Caco-2 (cell line): ENCODE measurements at regions not wholly inside any gene's neighbourhood (a gene's known extent, or its start where the extent isn't known, plus 50 kb on each side); places are given as distances from the start of the nearest gene placed in this dataset.
"Not testable (repeated sequence)": the region's sequence is repeated elsewhere in the genome, so short reads cannot be mapped to it uniquely, and the experiment has no call there.

ENCODE experiments used
- BruUV-seq: library from RNA; stranded (reverse); fragments of 400-500 nt; replicated peaks from 2 replicates; lab custom pipeline; 2021; lab: Mats Ljungman, UMichigan
- CTCF ChIA-PET: fragments of 300-600 bp; sonication (Branson Sonifier 250); formaldehyde crosslinking; loops from one replicate; lab custom pipeline; 2022; ENCODE audit warnings: antibody characterized with exemption; lab: Charles Lee
- POLR2A ChIA-PET: fragments of 300-600 bp; sonication (Branson Sonifier 250); formaldehyde crosslinking; loops from one replicate; lab custom pipeline; 2022; ENCODE audit warnings: antibody characterized with exemption; lab: Charles Lee
- DNase-seq, 2 experiments: peaks; one replicate each; pipeline versions ENCODE4 v3.0.0 to v3.0.0-alpha.2; 2020 to 2022
- H3K27me3 ChIP-seq: replicated peaks from 2 replicates; pipeline ENCODE4 v1.6.0; 2011; ENCODE audit warnings: low read length; ENCODE audit not compliant: control insufficient read depth, insufficient read depth
- H3K36me3 ChIP-seq: 2 replicates; pipeline ENCODE4 v1.5.1; 2011; ENCODE audit warnings: low read length; ENCODE audit not compliant: control insufficient read depth, insufficient read depth
- H3K4me1 ChIP-seq: fragments of 250-450 bp; sonication (Bioruptor Pico); 2 replicates; pipeline ENCODE4 v1.5.1; 2020; ENCODE audit warnings: mild to moderate bottlenecking
- H3K4me3 ChIP-seq: 2 replicates; pipeline ENCODE4 v1.5.1; 2011; ENCODE audit warnings: low read depth, mild to moderate bottlenecking, control low read depth, low read length
- H3K9me3 ChIP-seq: fragments of 250-450 bp; sonication (Bioruptor Pico); 2 replicates; pipeline ENCODE4 v1.5.1; 2020; ENCODE audit warnings: mild to moderate bottlenecking, moderate library complexity
- H3K27ac Mint-ChIP-seq: one replicate; pipeline ENCODE4 v1.8.0; 2022; ENCODE audit warnings: mixed read lengths; ENCODE audit not compliant: unreplicated experiment
- H3K27me3 Mint-ChIP-seq: one replicate; pipeline ENCODE4 v1.8.0; 2022; ENCODE audit warnings: mixed read lengths; ENCODE audit not compliant: insufficient read depth, unreplicated experiment
- H3K36me3 Mint-ChIP-seq: one replicate; pipeline ENCODE4 v1.8.0; 2022; ENCODE audit warnings: mild to moderate bottlenecking, mixed read lengths; ENCODE audit not compliant: insufficient read depth, unreplicated experiment
- H3K4me1 Mint-ChIP-seq: one replicate; pipeline ENCODE4 v1.8.0; 2022; ENCODE audit warnings: low read depth, mixed read lengths; ENCODE audit not compliant: unreplicated experiment
- H3K4me3 Mint-ChIP-seq: one replicate; pipeline ENCODE4 v1.8.0; 2022; ENCODE audit warnings: mild to moderate bottlenecking, moderate library complexity, mixed read lengths; ENCODE audit not compliant: unreplicated experiment
- H3K9me3 Mint-ChIP-seq: one replicate; pipeline ENCODE4 v1.8.0; 2022; ENCODE audit warnings: mixed read lengths; ENCODE audit not compliant: unreplicated experiment
- intact Hi-C: fragments of 100-400 bp; cut with micrococcal nuclease; formaldehyde crosslinking; loops from one replicate; pipeline ENCODE4 v1.10.0; 2022; ENCODE audit not compliant: unreplicated experiment

DNA sequence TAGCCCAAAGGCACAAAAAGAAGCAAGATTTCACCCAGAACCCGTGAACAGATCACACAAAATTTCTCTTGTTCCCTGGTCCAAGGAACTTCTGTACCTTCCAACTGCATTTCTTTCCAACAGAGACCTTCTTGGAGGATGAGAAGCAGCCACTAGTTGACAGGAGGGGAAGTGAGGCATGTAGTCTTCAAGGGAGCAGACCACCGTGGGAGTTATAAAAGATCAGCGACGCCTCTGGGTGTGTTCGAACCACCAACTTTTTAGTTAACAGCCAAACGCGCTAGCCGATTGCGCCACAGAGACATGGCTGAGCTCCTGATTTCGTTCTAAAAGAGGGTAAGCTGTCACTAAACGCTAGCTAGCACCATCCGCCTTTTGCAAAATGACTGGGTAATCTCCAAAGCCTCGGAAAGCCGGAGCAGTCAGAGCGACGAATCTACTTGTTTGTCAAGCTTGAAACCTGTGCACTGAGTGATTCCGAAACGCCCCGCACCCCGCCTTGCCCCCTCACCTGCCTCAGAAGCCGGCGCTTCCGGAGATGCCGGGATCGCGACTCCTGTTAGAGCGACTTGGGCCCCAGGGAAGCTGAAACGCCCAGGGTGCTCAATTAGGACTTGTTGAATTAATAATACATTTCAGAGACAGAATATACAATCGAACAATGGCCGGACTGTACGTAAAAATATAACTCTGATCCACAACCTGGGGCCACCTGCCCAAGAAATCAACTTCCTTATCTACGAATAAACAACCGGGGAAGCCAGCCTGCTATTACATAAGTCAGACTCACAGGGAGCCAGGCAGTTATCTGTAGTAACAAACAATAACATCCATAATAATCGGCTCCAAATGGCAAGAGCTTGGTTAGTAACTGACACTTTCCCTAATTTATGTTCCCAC is 140.1 kb downstream of the FAM72C start:
- H3K9me3 Mint-ChIP-seq, CTCF ChIA-PET, H3K27ac Mint-ChIP-seq, intact Hi-C loops, H3K4me3 ChIP-seq, H3K27me3 Mint-ChIP-seq, H3K9me3 ChIP-seq, POLR2A ChIA-PET, H3K4me3 Mint-ChIP-seq, H3K36me3 Mint-ChIP-seq, H3K4me1 Mint-ChIP-seq, BruUV-seq, H3K4me1 ChIP-seq, H3K27me3 ChIP-seq, DNase-seq, H3K36me3 ChIP-seq: not testable (repeated sequence)

- H3K4me3 Mint-ChIP-seq, H3K9me3 Mint-ChIP-seq, H3K4me1 ChIP-seq, H3K27ac Mint-ChIP-seq, H3K27me3 Mint-ChIP-seq, intact Hi-C loops, H3K27me3 ChIP-seq, DNase-seq, H3K36me3 Mint-ChIP-seq, H3K36me3 ChIP-seq, H3K9me3 ChIP-seq, POLR2A ChIA-PET, CTCF ChIA-PET, H3K4me3 ChIP-seq, BruUV-seq, H3K4me1 Mint-ChIP-seq: not testable (repeated sequence)
Observed at GRCh38 chr1:143826162-143826561, 145.6 kb downstream of the FAM72C start.

- H3K4me3 Mint-ChIP-seq, BruUV-seq, H3K4me3 ChIP-seq, H3K27me3 ChIP-seq, POLR2A ChIA-PET, H3K27ac Mint-ChIP-seq, CTCF ChIA-PET, H3K4me1 Mint-ChIP-seq, H3K9me3 ChIP-seq, H3K4me1 ChIP-seq, intact Hi-C loops, H3K9me3 Mint-ChIP-seq, DNase-seq, H3K27me3 Mint-ChIP-seq, H3K36me3 Mint-ChIP-seq, H3K36me3 ChIP-seq: not testable (repeated sequence)
Observed at GRCh38 chr1:143824266-143824665, 147.5 kb downstream of the FAM72C start.

- H3K4me3 Mint-ChIP-seq, H3K36me3 ChIP-seq, CTCF ChIA-PET, H3K27me3 ChIP-seq, H3K27me3 Mint-ChIP-seq, H3K27ac Mint-ChIP-seq, intact Hi-C loops, H3K4me3 ChIP-seq, H3K36me3 Mint-ChIP-seq, H3K9me3 ChIP-seq, H3K4me1 ChIP-seq, DNase-seq, H3K4me1 Mint-ChIP-seq, BruUV-seq, H3K9me3 Mint-ChIP-seq, POLR2A ChIA-PET: not testable (repeated sequence)
Observed at GRCh38 chr1:143820058-143820457, 151.7 kb downstream of the FAM72C start.

DNA sequence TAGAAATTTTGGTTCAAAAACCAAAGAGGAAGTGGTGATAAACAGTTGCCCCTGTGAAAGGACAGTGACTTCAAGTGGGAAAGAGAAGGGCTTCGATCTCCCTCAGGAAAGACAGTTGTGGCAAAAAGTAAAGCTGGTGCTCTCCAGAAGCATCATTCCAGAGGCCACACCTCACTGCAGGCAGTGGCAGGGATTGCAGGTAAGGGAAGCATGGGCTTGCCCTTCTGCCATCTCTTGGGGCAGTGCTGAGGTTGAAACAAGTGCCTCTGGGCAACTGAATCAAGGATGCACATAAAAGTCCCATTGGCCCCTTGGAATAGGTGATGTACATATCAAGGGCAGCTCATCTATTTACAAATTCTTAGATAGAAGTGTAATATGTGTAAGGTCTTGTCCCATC is 155.4 kb downstream of the FAM72C start:
- CTCF ChIA-PET, H3K4me1 Mint-ChIP-seq, H3K36me3 Mint-ChIP-seq, H3K36me3 ChIP-seq, intact Hi-C loops, H3K9me3 Mint-ChIP-seq, H3K4me3 ChIP-seq, POLR2A ChIA-PET, H3K27me3 Mint-ChIP-seq, H3K4me1 ChIP-seq, H3K9me3 ChIP-seq, H3K27ac Mint-ChIP-seq, DNase-seq, H3K27me3 ChIP-seq, BruUV-seq, H3K4me3 Mint-ChIP-seq: not testable (repeated sequence)

DNA sequence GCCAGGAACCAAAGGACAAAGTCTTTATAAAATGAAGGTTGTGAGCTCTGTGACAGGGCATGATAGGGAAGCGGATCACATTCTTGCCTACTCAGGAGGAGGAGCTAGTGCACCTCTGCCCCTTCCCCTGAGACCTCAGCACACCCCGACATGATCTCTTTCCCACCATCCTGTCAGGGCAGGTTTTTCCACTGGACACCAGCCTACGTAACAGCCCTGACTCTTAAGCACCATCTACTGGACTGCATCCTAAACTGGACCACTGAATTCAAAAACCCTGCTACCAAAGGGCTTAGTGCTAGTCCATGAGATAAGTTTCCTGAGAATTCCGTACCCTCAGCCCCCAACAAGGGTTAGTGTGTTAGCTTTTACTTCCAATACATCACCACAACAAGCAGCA is 166.4 kb downstream of the FAM72C start:
- H3K4me3 ChIP-seq, H3K27me3 Mint-ChIP-seq, CTCF ChIA-PET, POLR2A ChIA-PET, H3K4me1 Mint-ChIP-seq, H3K27me3 ChIP-seq, intact Hi-C loops, H3K9me3 Mint-ChIP-seq, H3K4me1 ChIP-seq, H3K4me3 Mint-ChIP-seq, H3K9me3 ChIP-seq, H3K36me3 ChIP-seq, DNase-seq, H3K36me3 Mint-ChIP-seq, H3K27ac Mint-ChIP-seq, BruUV-seq: not testable (repeated sequence)

DNA sequence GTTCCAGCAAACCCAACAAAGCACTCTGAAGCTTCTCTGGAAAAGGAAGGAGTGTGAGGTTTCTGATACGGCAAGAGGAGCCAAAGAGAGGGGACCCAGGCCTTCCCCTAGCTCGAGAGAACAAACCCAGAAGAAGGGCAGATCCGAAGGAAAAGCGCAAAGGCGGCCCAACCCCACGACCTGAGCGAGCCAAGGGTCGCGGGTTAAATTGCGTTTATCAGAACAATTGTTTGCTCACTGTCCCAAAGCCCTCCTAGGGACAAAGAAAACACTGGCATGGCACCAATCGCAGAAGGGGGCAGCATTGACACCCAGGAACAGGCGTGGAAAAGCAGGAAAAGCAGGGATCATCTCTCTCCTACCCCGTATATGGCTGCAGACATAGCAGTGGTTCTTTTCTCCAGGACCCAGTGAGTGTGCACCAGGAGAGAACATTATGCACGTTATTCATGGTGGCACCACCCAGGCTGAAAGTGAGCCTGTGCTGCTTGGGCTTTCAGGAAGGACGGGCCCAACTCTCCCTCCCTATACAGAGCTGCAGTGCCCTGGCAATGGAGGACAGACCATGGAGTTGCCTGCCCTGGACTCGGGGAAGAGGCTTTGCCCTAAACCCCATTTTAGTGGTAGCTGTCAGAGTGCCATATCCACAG is 167.0 kb downstream of the FAM72C start:
- H3K4me1 ChIP-seq, POLR2A ChIA-PET, H3K4me3 ChIP-seq, H3K9me3 ChIP-seq, H3K36me3 Mint-ChIP-seq, H3K27me3 Mint-ChIP-seq, H3K4me1 Mint-ChIP-seq, CTCF ChIA-PET, H3K36me3 ChIP-seq, H3K27me3 ChIP-seq, intact Hi-C loops, H3K9me3 Mint-ChIP-seq, BruUV-seq, H3K27ac Mint-ChIP-seq, H3K4me3 Mint-ChIP-seq: not testable (repeated sequence)
- peak in 1 of 2 experiments; percentile 6 for DNase-seq
